ENCODE measurements at regions not wholly inside any gene's neighbourhood (a gene's known extent, or its start where the extent isn't known, plus 50 kb on each side); places are given as distances from the start of the nearest gene placed in this dataset.

DNA sequence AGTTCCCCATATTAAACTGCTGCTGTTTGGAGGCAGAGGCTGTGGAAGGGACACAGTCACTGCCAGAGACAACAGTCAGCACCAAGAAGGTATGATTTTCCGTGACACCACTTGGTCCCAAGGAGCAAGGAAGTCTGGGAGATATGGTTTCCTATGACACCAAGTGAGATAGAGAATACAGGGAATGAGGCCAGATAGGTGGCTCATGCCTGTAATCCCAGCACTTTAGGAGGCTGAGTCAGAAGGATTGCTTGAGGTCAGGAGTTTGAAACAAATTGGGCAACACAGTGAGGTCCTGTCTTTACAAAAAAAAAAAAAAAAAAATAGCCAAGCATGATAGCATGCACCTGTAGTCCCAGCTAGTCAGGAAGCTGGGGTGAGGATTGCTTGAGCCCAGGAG lies 90.8 kb downstream of the ABCC12 start:
- H3K4me2 ChIP-seq (ENCODE audit: control insufficient read depth, extremely low read depth, insufficient read depth, low read depth, low read length): no peak overlapping the region
- H3K4me3 ChIP-seq (ENCODE audit: control insufficient read depth in 2 of 3, extremely low read depth in 1 of 3, insufficient read depth in 2 of 3, low read depth in 1 of 3, low read length in 3 of 3): no peak overlapping the region
- no peak overlapping the region for H2AFZ ChIP-seq (ENCODE audit: control insufficient read depth, low read length)
- H3K9me3 ChIP-seq (ENCODE audit: control insufficient read depth, low read depth, low read length): no peaks in the 10 kb centered on the region
- H3K36me3 ChIP-seq (ENCODE audit: control insufficient read depth in 2 of 2, extremely low read depth in 1 of 2, insufficient read depth in 2 of 2, low read length in 2 of 2): no peaks in the 10 kb centered on the region
- no peak overlapping the region for H3K9ac ChIP-seq (ENCODE audit: control insufficient read depth, extremely low read depth, insufficient read depth, low read length)
- no peak for DNase-seq (ENCODE audit: low read depth, low spot score)
- no peak overlapping the region for H3K27ac ChIP-seq (ENCODE audit: control insufficient read depth, insufficient read depth, low read length)
- no peak for TF ChIP-seq EZH2 (IDR thresholded peaks at IDR 0.05; ENCODE audit: low read length)
- TF ChIP-seq, protein P1, sequence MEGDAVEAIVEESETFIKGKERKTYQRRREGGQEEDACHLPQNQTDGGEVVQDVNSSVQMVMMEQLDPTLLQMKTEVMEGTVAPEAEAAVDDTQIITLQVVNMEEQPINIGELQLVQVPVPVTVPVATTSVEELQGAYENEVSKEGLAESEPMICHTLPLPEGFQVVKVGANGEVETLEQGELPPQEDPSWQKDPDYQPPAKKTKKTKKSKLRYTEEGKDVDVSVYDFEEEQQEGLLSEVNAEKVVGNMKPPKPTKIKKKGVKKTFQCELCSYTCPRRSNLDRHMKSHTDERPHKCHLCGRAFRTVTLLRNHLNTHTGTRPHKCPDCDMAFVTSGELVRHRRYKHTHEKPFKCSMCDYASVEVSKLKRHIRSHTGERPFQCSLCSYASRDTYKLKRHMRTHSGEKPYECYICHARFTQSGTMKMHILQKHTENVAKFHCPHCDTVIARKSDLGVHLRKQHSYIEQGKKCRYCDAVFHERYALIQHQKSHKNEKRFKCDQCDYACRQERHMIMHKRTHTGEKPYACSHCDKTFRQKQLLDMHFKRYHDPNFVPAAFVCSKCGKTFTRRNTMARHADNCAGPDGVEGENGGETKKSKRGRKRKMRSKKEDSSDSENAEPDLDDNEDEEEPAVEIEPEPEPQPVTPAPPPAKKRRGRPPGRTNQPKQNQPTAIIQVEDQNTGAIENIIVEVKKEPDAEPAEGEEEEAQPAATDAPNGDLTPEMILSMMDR (optimal IDR thresholded peaks at IDR 0.05 in 1 of 3, IDR thresholded peaks at IDR 0.05 in 1 of 3, conservative IDR thresholded peaks at IDR 0.05 in 1 of 3; ENCODE audit: extremely low read depth in 1 of 3, insufficient read depth in 2 of 3, low read length in 3 of 3): no peak
- peaks cover 3% of the 10 kb centered on the region for H3K27me3 ChIP-seq (ENCODE audit: control insufficient read depth, extremely low read depth, insufficient read depth, low read length)
- H3K9me1 ChIP-seq (ENCODE audit: control insufficient read depth, extremely low read depth, insufficient read depth, low read length): no peaks in the 10 kb centered on the region
- H4K20me1 ChIP-seq (ENCODE audit: control insufficient read depth, extremely low read depth, insufficient read depth, low read length): no peaks in the 10 kb centered on the region
- no peaks in the 10 kb centered on the region for H3K4me1 ChIP-seq (ENCODE audit: control insufficient read depth, extremely low read depth, insufficient read depth, low read length)
- dilution Hi-C loops (cut with MboI; ENCODE audit: extremely low pct_ligation_motif_present, low sequenced_read_pairs): no loop called here
- no peak for FAIRE-seq
- H3K79me2 ChIP-seq (ENCODE audit: control insufficient read depth, insufficient read depth, low read length): no peaks in the 10 kb centered on the region

GRCh38 chr16:48062681-48063080 lies 93.1 kb downstream of the ABCC12 start:
- TF ChIP-seq, protein P1 (optimal IDR thresholded peaks at IDR 0.05 in 1 of 3, IDR thresholded peaks at IDR 0.05 in 1 of 3, conservative IDR thresholded peaks at IDR 0.05 in 1 of 3; ENCODE audit: extremely low read depth in 1 of 3, insufficient read depth in 2 of 3, low read length in 3 of 3): no peak
- DNase-seq (ENCODE audit: low read depth, low spot score): no peak
- Histone ChIP-seq H3K79me2 (ENCODE audit: control insufficient read depth, insufficient read depth, low read length) (no peaks in the 10 kb centered on the region), H4K20me1 (ENCODE audit: control insufficient read depth, extremely low read depth, insufficient read depth, low read length) (no peaks in the 10 kb centered on the region), H2AFZ (ENCODE audit: control insufficient read depth, low read length) (no peak overlapping the region), H3K4me3 (ENCODE audit: control insufficient read depth in 2 of 3, extremely low read depth in 1 of 3, insufficient read depth in 2 of 3, low read depth in 1 of 3, low read length in 3 of 3) (no peak overlapping the region), H3K4me1 (ENCODE audit: control insufficient read depth, extremely low read depth, insufficient read depth, low read length) (no peaks in the 10 kb centered on the region), H3K36me3 (ENCODE audit: control insufficient read depth in 2 of 2, extremely low read depth in 1 of 2, insufficient read depth in 2 of 2, low read length in 2 of 2) (no peaks in the 10 kb centered on the region), H3K4me2 (ENCODE audit: control insufficient read depth, extremely low read depth, insufficient read depth, low read depth, low read length) (no peak overlapping the region), H3K9me3 (ENCODE audit: control insufficient read depth, low read depth, low read length) (no peaks in the 10 kb centered on the region), H3K9ac (ENCODE audit: control insufficient read depth, extremely low read depth, insufficient read depth, low read length) (no peak overlapping the region), H3K27me3 (ENCODE audit: control insufficient read depth, extremely low read depth, insufficient read depth, low read length) (peaks cover 2% of the 10 kb centered on the region), H3K9me1 (ENCODE audit: control insufficient read depth, extremely low read depth, insufficient read depth, low read length) (no peaks in the 10 kb centered on the region), H3K27ac (ENCODE audit: control insufficient read depth, insufficient read depth, low read length) (no peak overlapping the region)
- no peak for FAIRE-seq
- dilution Hi-C loops (cut with MboI; ENCODE audit: extremely low pct_ligation_motif_present, low sequenced_read_pairs): no loop called here
